Effector memory CD4-positive, alpha-beta T cell (primary cell): ENCODE measurements at regions not wholly inside any gene's neighbourhood (a gene's known extent, or its start where the extent isn't known, plus 50 kb on each side); places are given as distances from the start of the nearest gene placed in this dataset.

Source experiments
- DNase-seq, 3 donors: peaks; one replicate each; pipeline ENCODE4 v3.0.0-alpha.2; 2020
- H3K27ac ChIP-seq: 2 replicates; pipeline ENCODE4 v1.7.0; 2013; ENCODE audit warnings: mild to moderate bottlenecking, low read length, moderate library complexity; ENCODE audit not compliant: insufficient read depth, poor library complexity, severe bottlenecking
- H3K27me3 ChIP-seq: replicated peaks from 2 replicates; pipeline ENCODE4 v1.7.0; 2013; ENCODE audit warnings: mild to moderate bottlenecking, low read length; ENCODE audit not compliant: insufficient read depth, control insufficient read depth, poor library complexity, severe bottlenecking
- H3K36me3 ChIP-seq: 2 replicates; pipeline ENCODE4 v1.7.0; 2013; ENCODE audit warnings: mild to moderate bottlenecking, low read length, moderate library complexity; ENCODE audit not compliant: control insufficient read depth, insufficient read depth
- H3K4me1 ChIP-seq: 2 replicates; pipeline ENCODE4 v1.7.0; 2013; ENCODE audit warnings: low read length, mild to moderate bottlenecking; ENCODE audit not compliant: control insufficient read depth, insufficient read depth, poor library complexity, severe bottlenecking
- H3K4me3 ChIP-seq: 2 replicates; pipeline ENCODE4 v1.7.0; 2013; ENCODE audit warnings: low read length, low read depth, mild to moderate bottlenecking; ENCODE audit not compliant: insufficient read depth, poor library complexity, severe bottlenecking
- H3K9me3 ChIP-seq: 2 replicates; pipeline ENCODE4 v1.7.0; 2013; ENCODE audit warnings: mild to moderate bottlenecking, low read length, moderate library complexity; ENCODE audit not compliant: control insufficient read depth

GRCh38 chr6:165714907-165715306 is 51.9 kb upstream of the PDE10A start:
- Histone ChIP-seq H3K4me3 (no peak overlapping the region), H3K27me3 (no peaks in the 10 kb centered on the region), H3K9me3 (no peaks in the 10 kb centered on the region), H3K36me3 (no peaks in the 10 kb centered on the region), H3K27ac (no peak overlapping the region), H3K4me1 (no peaks in the 10 kb centered on the region)
- DNase-seq, result no peak

- no peaks in the 10 kb centered on the region for H3K9me3 ChIP-seq
- no peak overlapping the region for H3K4me3 ChIP-seq
- no peaks in the 10 kb centered on the region for H3K36me3 ChIP-seq
- H3K27ac ChIP-seq, result no peak overlapping the region
- no peak for DNase-seq
- H3K4me1 ChIP-seq, result no peaks in the 10 kb centered on the region
- H3K27me3 ChIP-seq, result no peaks in the 10 kb centered on the region
Observed at GRCh38 chr6:165713845-165714466, 50.9 kb upstream of the PDE10A start.
